Common myeloid progenitor, CD34-positive (primary cell): ENCODE measurements at regions not wholly inside any gene's neighbourhood (a gene's known extent, or its start where the extent isn't known, plus 50 kb on each side); places are given as distances from the start of the nearest gene placed in this dataset.

Experiments
- CTCF ChIA-PET: fragments of 350-600 bp; sonication (Branson Sonifier 250); formaldehyde crosslinking; loops from one replicate; lab custom pipeline; 2021; ENCODE audit warnings: antibody characterized with exemption; lab: Charles Lee
- POLR2A ChIA-PET: fragments of 350-600 bp; sonication (Branson Sonifier 250); formaldehyde crosslinking; loops from one replicate; lab custom pipeline; 2021; ENCODE audit warnings: antibody characterized with exemption; lab: Charles Lee
- DNase-seq, 3 donors: peaks; one replicate each; pipeline versions ENCODE4 v3.0.0 to v3.0.0-alpha.2; 2013
- H3K27ac ChIP-seq, 2 experiments: 1 replicate in 1 of 2; 2 replicates in 1 of 2; pipeline ENCODE4 v1.7.0; 2013; ENCODE audit warnings: inconsistent platforms in 2 of 2, low read length in 2 of 2, mild to moderate bottlenecking in 2 of 2, low read depth in 1 of 2, moderate library complexity in 1 of 2; ENCODE audit not compliant: severe bottlenecking in 2 of 2, insufficient read depth in 1 of 2, poor library complexity in 1 of 2
- H3K27me3 ChIP-seq, 5 experiments: replicated peaks in 2 of 5; 1 replicate in 3 of 5; 2 replicates in 2 of 5; pipeline versions ENCODE4 v1.6.1 to v1.7.0; 2013; ENCODE audit warnings: low read length in 4 of 5, mild to moderate bottlenecking in 2 of 5, moderate library complexity in 2 of 5, inconsistent platforms in 1 of 5; ENCODE audit not compliant: insufficient read depth in 5 of 5, control insufficient read depth in 4 of 5
- H3K36me3 ChIP-seq, 4 experiments: 1 replicate in 2 of 4; 2 replicates in 2 of 4; pipeline versions ENCODE4 v1.6.1 to v1.7.0; 2013; ENCODE audit warnings: low read length in 3 of 4, control low read depth in 1 of 4, mild to moderate bottlenecking in 1 of 4; ENCODE audit not compliant: control insufficient read depth in 4 of 4, insufficient read depth in 4 of 4
- H3K4me1 ChIP-seq, 4 experiments: 1 replicate in 3 of 4; 2 replicates in 1 of 4; pipeline versions ENCODE4 v1.6.1 to v1.7.1; 2013; ENCODE audit warnings: low read length in 3 of 4, mild to moderate bottlenecking in 3 of 4, control low read depth in 1 of 4, inconsistent platforms in 1 of 4, moderate library complexity in 1 of 4; ENCODE audit not compliant: control insufficient read depth in 4 of 4, insufficient read depth in 4 of 4; ENCODE audit errors: control extremely low read depth in 1 of 4
- H3K4me3 ChIP-seq, 7 experiments: 1 replicate in 4 of 7; 2 replicates in 3 of 7; pipeline versions ENCODE4 v1.5.1 to v1.7.0; 2013; ENCODE audit warnings: mild to moderate bottlenecking in 7 of 7, low read length in 6 of 7, moderate library complexity in 6 of 7, inconsistent platforms in 2 of 7, low read depth in 2 of 7, control low read depth in 1 of 7; ENCODE audit not compliant: insufficient read depth in 4 of 7, control insufficient read depth in 1 of 7; ENCODE audit errors: extremely low read depth in 1 of 7
- H3K9me3 ChIP-seq, 5 experiments: 1 replicate in 4 of 5; 2 replicates in 1 of 5; pipeline versions ENCODE4 v1.6.1 to v1.7.1; 2013; ENCODE audit warnings: low read length in 4 of 5, mild to moderate bottlenecking in 2 of 5, inconsistent platforms in 1 of 5, low read depth in 1 of 5, moderate library complexity in 1 of 5; ENCODE audit not compliant: control insufficient read depth in 4 of 5, insufficient read depth in 2 of 5; ENCODE audit errors: control extremely low read depth in 1 of 5
- WGBS: methylation state at CpG from one replicate; pipeline ENCODE4 v1.1.5; 2013; ENCODE audit not compliant: insufficient coverage; 5-methylcytosine and 5-hydroxymethylcytosine counted together

DNA sequence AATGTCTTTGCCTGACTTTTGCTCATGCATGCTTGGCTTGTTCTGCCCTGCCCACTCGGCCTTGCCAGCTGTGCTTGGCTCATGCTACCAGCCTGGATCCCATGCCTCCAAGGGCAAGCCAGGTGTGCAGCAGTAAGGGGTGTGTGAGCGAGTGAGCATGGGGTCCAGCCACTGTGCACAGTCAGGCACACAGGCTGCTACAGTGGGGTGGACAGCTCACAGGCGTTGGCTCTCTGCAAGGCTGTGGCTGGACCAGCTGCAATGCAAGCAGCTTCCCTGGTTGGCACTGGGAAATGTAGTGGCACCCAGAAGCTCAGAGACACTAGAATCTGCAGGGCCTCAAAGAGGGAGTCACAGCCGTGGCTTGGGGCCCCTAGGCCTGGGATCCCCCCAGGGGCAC is 529.7 kb downstream of the DSC3 start:
- Histone ChIP-seq H3K4me3 (no peak overlapping the region), H3K9me3 (peaks cover 0 to 2% (median 0%) of the 10 kb centered on the region in 5 experiments), H3K4me1 (no peaks in the 10 kb centered on the region), H3K36me3 (no peaks in the 10 kb centered on the region), H3K27me3 (no peaks in the 10 kb centered on the region), H3K27ac (no peak overlapping the region)
- 100% methylated on average over 3 of the region's 4 CpGs for WGBS
- CTCF ChIA-PET, result interaction anchor here (0.6 kb wide), 1 partner anchor 14 kb away, joined by 6 read pairs; no protein-coding TSS in a partner anchor
- no peak for DNase-seq
- POLR2A ChIA-PET, result no interaction called here

DNA sequence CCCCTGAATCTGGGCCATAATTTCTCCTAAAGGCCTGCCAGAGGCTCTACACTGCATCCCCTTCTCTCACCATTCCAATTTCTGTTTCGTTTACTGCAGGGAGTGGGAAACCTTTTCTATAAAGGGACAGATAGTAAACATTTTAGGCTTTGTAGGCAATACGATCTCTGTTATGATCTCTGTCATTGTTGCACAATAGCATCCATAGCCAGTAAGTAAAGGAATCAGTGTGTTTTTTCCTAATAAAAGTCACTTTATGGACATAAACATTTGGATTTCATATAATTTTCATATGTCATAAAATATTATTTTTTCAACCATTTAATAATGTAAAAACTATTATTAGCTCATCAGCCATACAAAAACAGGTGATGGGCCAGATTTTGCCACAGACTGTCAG is 531.7 kb downstream of the DSC3 start:
- no CpG with 5 or more reads among the region's 2 CpGs for WGBS

DNA sequence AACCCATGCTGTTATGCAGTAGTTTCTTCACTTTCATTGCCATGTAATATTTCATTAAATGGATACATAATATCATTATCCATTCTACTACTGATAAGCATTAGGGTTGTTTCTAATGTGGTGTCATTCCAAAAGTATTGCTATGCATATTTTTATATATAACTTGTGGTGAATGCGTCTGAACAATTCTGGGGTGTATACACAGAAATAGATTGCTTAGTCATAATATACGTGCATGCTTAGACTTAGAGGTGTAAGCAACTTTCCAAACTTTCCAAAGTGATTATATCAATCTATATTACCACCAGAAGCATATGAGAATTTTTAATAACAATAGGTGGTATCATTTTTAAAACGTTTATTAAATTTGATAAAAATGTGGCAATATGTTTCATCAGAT is 540.9 kb downstream of the DSC3 start:
- no peak for DNase-seq
- no CpG with 5 or more reads among the region's 3 CpGs for WGBS
- ChIA-PET POLR2A (no interaction called here), CTCF (no interaction called here)
- no peaks in the 10 kb centered on the region for H3K4me1 ChIP-seq
- H3K4me3 ChIP-seq, result no peak overlapping the region
- no peaks in the 10 kb centered on the region for H3K9me3 ChIP-seq
- no peaks in the 10 kb centered on the region for H3K27me3 ChIP-seq
- no peaks in the 10 kb centered on the region for H3K36me3 ChIP-seq
- no peak overlapping the region for H3K27ac ChIP-seq

More for the DNA sequence above, 531.7 kb downstream of the DSC3 start:
- no peak for DNase-seq
- ChIA-PET POLR2A (no interaction called here), CTCF (no interaction called here)
- Histone ChIP-seq H3K4me1 (no peaks in the 10 kb centered on the region), H3K27me3 (no peaks in the 10 kb centered on the region), H3K4me3 (no peak overlapping the region), H3K27ac (no peak overlapping the region), H3K36me3 (no peaks in the 10 kb centered on the region), H3K9me3 (peaks cover 0 to 2% (median 0%) of the 10 kb centered on the region in 5 experiments)

DNA sequence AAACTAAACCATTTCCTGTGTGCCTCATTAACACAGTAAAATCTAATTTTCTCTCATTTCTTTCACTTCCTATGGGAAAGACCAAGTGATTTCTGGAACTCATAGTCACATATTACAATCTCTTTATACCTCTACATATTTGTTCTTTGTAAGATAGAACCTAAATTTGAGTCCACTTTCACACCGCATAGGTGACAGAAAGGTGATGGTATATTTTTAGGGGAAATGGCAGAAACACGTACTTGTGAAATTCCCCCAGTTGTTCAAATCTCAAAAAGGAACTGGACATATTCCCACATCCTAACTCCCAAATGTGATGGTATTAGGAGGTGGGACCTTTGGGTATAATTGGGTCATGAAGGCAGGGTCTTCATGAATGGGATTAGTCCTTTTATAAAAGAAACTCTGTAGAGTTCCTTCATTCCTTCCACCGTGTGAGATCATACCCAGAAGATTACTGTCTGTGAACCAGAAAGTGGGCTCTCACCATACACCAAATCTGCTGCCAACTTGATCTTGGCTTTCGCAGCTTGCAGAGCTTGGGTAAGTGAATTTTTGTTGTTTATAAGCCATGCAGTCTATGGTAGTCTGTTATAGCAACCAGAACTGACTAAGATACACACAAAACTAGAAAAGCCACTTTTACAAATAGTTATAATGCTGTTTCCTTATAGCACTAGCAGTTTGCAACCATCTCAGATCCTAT is 542.1 kb downstream of the DSC3 start:
- Histone ChIP-seq H3K4me3 (no peak overlapping the region), H3K27ac (no peak overlapping the region), H3K36me3 (no peaks in the 10 kb centered on the region), H3K9me3 (no peaks in the 10 kb centered on the region), H3K4me1 (no peaks in the 10 kb centered on the region), H3K27me3 (no peaks in the 10 kb centered on the region)
- ChIA-PET CTCF (no interaction called here), POLR2A (no interaction called here)
- no CpG with 5 or more reads among the region's 4 CpGs for WGBS
- DNase-seq, result no peak

DNA sequence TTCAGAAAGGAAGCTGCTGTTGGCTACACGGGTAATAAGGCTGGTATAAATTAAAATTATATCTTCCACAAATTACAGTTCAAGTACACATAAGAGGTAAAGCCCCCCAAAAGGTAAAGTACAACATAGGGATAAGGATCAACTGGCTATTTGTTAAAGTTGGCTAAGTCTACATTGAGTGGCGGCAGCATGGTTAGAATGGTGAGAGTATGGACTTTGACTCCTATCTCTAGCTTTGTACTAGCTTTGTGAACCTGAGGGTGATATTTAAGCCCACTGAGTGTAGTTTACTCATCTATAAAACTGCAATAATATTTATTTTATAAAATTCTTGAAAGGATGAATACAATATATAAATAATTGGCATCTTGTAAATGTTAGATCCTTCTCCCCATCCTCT is 542.8 kb downstream of the DSC3 start:
- DNase-seq, result no peak
- H3K27me3 ChIP-seq, result no peaks in the 10 kb centered on the region
- WGBS, result no CpG with 5 or more reads among the region's 2 CpGs
- POLR2A ChIA-PET, result no interaction called here
- CTCF ChIA-PET, result interaction anchor here (0.7 kb wide), 1 partner anchor 35 kb away, joined by 3 read pairs; no protein-coding TSS in a partner anchor
- H3K36me3 ChIP-seq, result no peaks in the 10 kb centered on the region
- no peaks in the 10 kb centered on the region for H3K9me3 ChIP-seq
- H3K27ac ChIP-seq, result no peak overlapping the region
- H3K4me1 ChIP-seq, result no peaks in the 10 kb centered on the region
- no peak overlapping the region for H3K4me3 ChIP-seq

DNA sequence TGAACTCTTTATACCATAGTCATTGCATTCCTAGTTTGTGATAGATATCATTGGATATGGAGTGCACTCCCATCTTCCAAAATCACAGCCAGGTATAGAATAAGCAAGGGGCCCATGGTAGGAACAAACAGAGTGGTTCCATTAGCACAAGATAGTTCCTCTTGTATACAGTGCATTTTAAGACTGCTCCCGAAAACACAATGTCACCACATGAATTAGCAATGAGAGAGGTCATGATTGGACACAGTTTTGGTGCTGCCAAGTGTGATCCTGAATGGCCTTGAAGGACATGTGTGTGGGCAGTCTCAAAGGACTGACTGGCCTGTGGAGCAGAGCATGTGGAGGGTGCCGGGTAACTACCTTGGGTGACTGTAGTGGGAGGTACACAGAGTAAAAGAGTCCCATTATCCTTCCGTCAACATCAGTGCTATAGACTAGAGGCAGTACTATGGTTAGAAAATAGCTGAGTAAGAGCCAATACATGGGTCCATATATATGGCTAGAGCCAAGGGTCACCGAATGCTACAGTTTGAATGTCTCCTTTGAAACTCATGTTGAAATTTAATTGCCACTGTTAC is 549.9 kb downstream of the DSC3 start:
- Histone ChIP-seq H3K9me3 (no peaks in the 10 kb centered on the region), H3K4me1 (no peaks in the 10 kb centered on the region), H3K4me3 (no peak overlapping the region), H3K27me3 (no peaks in the 10 kb centered on the region), H3K36me3 (no peaks in the 10 kb centered on the region), H3K27ac (no peak overlapping the region)
- ChIA-PET CTCF (no interaction called here), POLR2A (no interaction called here)
- 100% methylated on average over 4 of the region's 4 CpGs for WGBS
- DNase-seq, result no peak

DNA sequence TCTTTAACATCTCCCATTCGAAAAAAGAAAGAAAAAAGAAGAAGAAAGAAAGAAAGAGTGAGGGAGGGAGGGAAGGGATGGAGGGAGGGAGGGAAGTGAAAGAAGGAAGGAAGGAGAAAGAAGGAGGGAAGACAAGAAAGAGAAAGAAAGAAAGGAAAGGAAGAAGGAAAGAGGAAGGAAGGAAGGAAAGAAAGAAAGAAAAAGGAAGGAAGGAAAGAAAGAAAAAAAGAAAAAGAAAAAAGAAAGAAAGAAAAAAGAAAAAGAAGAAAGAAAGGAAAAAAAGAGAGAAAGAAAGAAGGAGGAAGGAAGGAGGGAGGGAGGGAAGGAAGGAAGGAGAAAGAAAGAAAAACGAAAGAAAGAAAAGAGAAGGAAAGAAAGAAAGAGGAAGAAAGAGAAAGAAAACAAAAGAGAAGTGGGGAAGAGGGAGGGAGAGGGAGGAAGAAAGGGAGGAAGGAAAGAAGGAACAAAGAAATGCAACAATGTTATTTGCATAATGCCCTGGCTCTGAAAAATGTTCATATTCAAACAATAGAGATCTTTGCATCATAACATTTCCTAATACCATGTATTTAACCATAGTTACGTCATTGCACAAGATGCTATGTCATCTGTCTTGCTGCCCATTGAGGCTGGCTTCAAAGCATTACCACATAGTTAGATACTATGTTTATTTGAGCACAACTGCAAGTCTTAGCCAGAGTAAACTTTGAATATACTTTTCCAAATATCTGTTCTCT is 550.6 kb downstream of the DSC3 start:
- Histone ChIP-seq H3K27me3 (no peaks in the 10 kb centered on the region), H3K9me3 (no peaks in the 10 kb centered on the region), H3K36me3 (no peaks in the 10 kb centered on the region), H3K27ac (no peak overlapping the region), H3K4me1 (no peaks in the 10 kb centered on the region), H3K4me3 (no peak overlapping the region)
- ChIA-PET POLR2A (no interaction called here), CTCF (no interaction called here)
- WGBS, result 85% methylated on average over 2 of the region's 3 CpGs
- peak in 1 of 3 donors; percentile 2 for DNase-seq
